ENCODE measurements at regions not wholly inside any gene's neighbourhood (a gene's known extent, or its start where the extent isn't known, plus 50 kb on each side); places are given as distances from the start of the nearest gene placed in this dataset.

DNA sequence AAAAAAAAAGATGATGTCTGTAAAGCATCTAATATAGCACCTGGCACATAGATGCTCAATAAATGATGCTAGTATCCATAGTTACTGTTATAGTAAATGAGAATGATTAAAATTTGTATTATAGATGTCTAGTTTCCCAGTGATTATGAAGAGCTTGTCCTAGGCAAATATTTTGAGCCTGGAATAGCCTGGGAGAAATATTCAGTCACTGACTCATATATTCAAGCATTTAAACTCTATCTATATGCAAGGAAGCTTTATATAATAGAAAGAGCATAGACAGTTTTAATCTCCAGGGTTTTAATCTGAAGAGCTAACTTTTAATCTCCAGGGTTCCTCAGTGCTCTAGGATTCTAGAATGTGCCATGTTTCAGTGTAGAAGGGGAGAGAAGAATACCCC lies 91.5 kb upstream of the VASH1 start:
- TF ChIP-seq, protein P1, sequence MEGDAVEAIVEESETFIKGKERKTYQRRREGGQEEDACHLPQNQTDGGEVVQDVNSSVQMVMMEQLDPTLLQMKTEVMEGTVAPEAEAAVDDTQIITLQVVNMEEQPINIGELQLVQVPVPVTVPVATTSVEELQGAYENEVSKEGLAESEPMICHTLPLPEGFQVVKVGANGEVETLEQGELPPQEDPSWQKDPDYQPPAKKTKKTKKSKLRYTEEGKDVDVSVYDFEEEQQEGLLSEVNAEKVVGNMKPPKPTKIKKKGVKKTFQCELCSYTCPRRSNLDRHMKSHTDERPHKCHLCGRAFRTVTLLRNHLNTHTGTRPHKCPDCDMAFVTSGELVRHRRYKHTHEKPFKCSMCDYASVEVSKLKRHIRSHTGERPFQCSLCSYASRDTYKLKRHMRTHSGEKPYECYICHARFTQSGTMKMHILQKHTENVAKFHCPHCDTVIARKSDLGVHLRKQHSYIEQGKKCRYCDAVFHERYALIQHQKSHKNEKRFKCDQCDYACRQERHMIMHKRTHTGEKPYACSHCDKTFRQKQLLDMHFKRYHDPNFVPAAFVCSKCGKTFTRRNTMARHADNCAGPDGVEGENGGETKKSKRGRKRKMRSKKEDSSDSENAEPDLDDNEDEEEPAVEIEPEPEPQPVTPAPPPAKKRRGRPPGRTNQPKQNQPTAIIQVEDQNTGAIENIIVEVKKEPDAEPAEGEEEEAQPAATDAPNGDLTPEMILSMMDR (IDR thresholded peaks at IDR 0.05 in 2 of 3, conservative IDR thresholded peaks at IDR 0.05 in 1 of 3; ENCODE audit: borderline replicate concordance in 1 of 3, insufficient read depth in 1 of 3, low read depth in 2 of 3, low read length in 2 of 3) = no peak
- TF ChIP-seq JUND (IDR thresholded peaks at IDR 0.05) = no peak
- TF ChIP-seq POLR2AphosphoS5 (IDR thresholded peaks at IDR 0.05; ENCODE audit: low read depth, low read length) = no peak
- TF ChIP-seq EZH2 (IDR thresholded peaks at IDR 0.05) = no peak
- TF ChIP-seq, protein P2, sequence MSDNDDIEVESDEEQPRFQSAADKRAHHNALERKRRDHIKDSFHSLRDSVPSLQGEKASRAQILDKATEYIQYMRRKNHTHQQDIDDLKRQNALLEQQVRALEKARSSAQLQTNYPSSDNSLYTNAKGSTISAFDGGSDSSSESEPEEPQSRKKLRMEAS (IDR thresholded peaks at IDR 0.05) = no peak
- TF ChIP-seq POLR2A (IDR thresholded peaks at IDR 0.05; ENCODE audit: borderline replicate concordance, extremely low read depth, insufficient read depth, insufficient read length) = no peak
- no peak for TF ChIP-seq ZFX (IDR thresholded peaks at IDR 0.05)
- TF ChIP-seq ZNF274 (IDR thresholded peaks at IDR 0.05; ENCODE audit: low read depth, low read length) = no peak
- no peak for TF ChIP-seq RAD21 (IDR thresholded peaks at IDR 0.05; ENCODE audit: low read depth)
- no peak for TF ChIP-seq REST (IDR thresholded peaks at IDR 0.05; ENCODE audit: low read depth)
- TF ChIP-seq ELF1 (IDR thresholded peaks at IDR 0.05; ENCODE audit: borderline replicate concordance, low read depth) = no peak
- TF ChIP-seq, protein P3, sequence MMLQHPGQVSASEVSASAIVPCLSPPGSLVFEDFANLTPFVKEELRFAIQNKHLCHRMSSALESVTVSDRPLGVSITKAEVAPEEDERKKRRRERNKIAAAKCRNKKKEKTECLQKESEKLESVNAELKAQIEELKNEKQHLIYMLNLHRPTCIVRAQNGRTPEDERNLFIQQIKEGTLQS (IDR thresholded peaks at IDR 0.05) = no peak
- no peak for TF ChIP-seq EZH2phosphoT487 (IDR thresholded peaks at IDR 0.05; ENCODE audit: borderline replicate concordance)
